ENCODE measurements at regions not wholly inside any gene's neighbourhood (a gene's known extent, or its start where the extent isn't known, plus 50 kb on each side); places are given as distances from the start of the nearest gene placed in this dataset.

DNA sequence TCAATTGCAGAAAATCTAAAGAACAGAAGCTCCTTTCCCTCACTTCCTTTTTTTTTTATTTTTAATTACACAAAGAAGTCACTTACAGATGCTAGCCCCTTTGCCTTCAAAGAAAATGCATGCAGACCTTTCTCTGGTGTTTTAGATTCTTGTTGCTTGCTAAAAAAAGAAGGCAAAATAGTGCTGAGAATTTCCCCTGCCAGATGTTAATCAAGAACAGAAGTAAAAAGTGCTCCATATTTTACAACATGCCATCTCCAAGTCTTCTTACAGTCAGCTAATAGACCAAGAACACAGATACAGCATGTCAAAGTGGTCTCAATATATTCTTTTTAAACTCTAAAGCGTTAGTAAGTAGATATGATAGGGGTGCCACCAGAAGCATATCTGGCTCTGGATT is 142.8 kb upstream of the RGMB start:
- no peak overlapping the region for H3K27ac ChIP-seq (ENCODE audit: insufficient read depth in 1 of 2, low read depth in 1 of 2, low read length in 2 of 2, poor library complexity in 1 of 2, severe bottlenecking in 2 of 2)
- no peaks in the 10 kb centered on the region for H3K4me1 ChIP-seq (ENCODE audit: control extremely low read depth in 1 of 4, control insufficient read depth in 4 of 4, insufficient read depth in 4 of 4, low read length in 3 of 4)
- H3K27me3 ChIP-seq (replicated peaks in 2 of 5; ENCODE audit: control insufficient read depth in 4 of 5, insufficient read depth in 5 of 5, low read length in 4 of 5) = no peaks in the 10 kb centered on the region
- no peaks in the 10 kb centered on the region for H3K36me3 ChIP-seq (ENCODE audit: control insufficient read depth in 4 of 4, insufficient read depth in 4 of 4, low read length in 3 of 4)
- DNase-seq = no peak
- no peaks in the 10 kb centered on the region for H3K9me3 ChIP-seq (ENCODE audit: control extremely low read depth in 1 of 5, control insufficient read depth in 4 of 5, insufficient read depth in 2 of 5, low read depth in 1 of 5, low read length in 4 of 5)
- ChIA-PET POLR2A (no interaction called here), CTCF (no interaction called here)
- no CpG with 5 or more reads among the region's 1 CpG for WGBS (ENCODE audit: insufficient coverage)
- H3K4me3 ChIP-seq (ENCODE audit: control insufficient read depth in 1 of 7, extremely low read depth in 1 of 7, insufficient read depth in 4 of 7, low read depth in 2 of 7, low read length in 6 of 7) = no peak overlapping the region

DNA sequence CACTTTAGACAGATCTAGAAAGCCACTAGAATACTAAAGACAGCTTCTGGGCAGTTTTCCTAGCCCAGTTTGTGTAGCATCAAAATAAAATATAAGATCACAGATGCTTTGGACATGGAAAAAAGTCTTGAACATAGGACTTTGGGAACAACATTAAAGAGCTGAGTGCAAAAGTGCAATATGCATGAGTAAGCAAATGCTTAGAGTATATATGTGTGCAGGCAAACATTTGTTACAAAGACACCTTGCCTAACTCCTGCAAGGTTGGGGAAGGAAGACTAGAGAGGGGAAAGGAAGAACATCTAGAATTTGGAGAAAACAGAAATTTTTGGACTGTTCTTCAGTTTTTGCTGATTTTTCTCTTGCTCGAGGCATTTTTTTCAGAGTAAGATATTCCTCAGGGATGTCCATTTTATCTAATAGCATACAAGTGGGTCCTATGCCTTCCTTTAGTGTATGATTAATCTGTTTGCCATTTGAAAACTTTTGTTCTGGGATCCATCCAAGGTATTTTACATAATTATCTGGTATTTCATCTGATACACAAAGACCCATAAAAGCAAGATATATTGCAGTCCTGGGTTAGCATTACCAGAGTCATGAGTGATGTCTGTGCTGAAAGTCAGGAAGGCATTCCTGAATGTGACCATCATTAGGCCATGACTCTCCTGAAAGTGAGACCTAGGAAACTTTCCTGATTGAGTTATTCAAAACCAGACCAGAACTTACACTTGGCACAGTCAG is 142.0 kb upstream of the RGMB start:
- CTCF ChIA-PET = no interaction called here
- POLR2A ChIA-PET = no interaction called here
- Histone ChIP-seq H3K27me3 (replicated peaks in 2 of 5; ENCODE audit: control insufficient read depth in 4 of 5, insufficient read depth in 5 of 5, low read length in 4 of 5) (no peaks in the 10 kb centered on the region), H3K9me3 (ENCODE audit: control extremely low read depth in 1 of 5, control insufficient read depth in 4 of 5, insufficient read depth in 2 of 5, low read depth in 1 of 5, low read length in 4 of 5) (no peaks in the 10 kb centered on the region), H3K36me3 (ENCODE audit: control insufficient read depth in 4 of 4, insufficient read depth in 4 of 4, low read length in 3 of 4) (no peaks in the 10 kb centered on the region), H3K4me3 (ENCODE audit: control insufficient read depth in 1 of 7, extremely low read depth in 1 of 7, insufficient read depth in 4 of 7, low read depth in 2 of 7, low read length in 6 of 7) (no peak overlapping the region), H3K27ac (ENCODE audit: insufficient read depth in 1 of 2, low read depth in 1 of 2, low read length in 2 of 2, poor library complexity in 1 of 2, severe bottlenecking in 2 of 2) (no peak overlapping the region), H3K4me1 (ENCODE audit: control extremely low read depth in 1 of 4, control insufficient read depth in 4 of 4, insufficient read depth in 4 of 4, low read length in 3 of 4) (no peaks in the 10 kb centered on the region)
- DNase-seq = no peak
- 100% methylated on average over 1 of the region's 1 CpG for WGBS (ENCODE audit: insufficient coverage)

DNA sequence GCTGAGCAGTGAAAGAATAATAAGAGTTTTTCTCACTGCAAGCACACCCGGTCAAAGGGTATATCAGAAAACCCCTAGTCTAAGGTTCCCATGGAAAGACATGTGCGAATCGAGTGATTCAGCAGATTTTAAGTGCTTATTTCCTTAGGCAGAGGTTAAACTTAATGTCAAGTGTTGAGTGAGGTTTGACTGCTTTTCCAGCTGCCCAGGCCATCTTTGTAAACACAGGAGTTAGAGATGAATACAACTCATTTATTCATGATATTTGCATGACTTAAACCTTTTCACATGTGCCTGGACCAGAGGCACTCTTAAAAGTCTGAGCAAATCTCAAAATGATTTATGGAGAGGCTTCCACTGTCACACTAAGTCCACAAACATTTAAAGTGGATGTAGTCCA is 137.8 kb upstream of the RGMB start:
- CTCF ChIA-PET = no interaction called here
- Histone ChIP-seq H3K9me3 (ENCODE audit: control extremely low read depth in 1 of 5, control insufficient read depth in 4 of 5, insufficient read depth in 2 of 5, low read depth in 1 of 5, low read length in 4 of 5) (no peaks in the 10 kb centered on the region), H3K27ac (ENCODE audit: insufficient read depth in 1 of 2, low read depth in 1 of 2, low read length in 2 of 2, poor library complexity in 1 of 2, severe bottlenecking in 2 of 2) (no peak overlapping the region), H3K4me1 (ENCODE audit: control extremely low read depth in 1 of 4, control insufficient read depth in 4 of 4, insufficient read depth in 4 of 4, low read length in 3 of 4) (no peaks in the 10 kb centered on the region), H3K27me3 (replicated peaks in 2 of 5; ENCODE audit: control insufficient read depth in 4 of 5, insufficient read depth in 5 of 5, low read length in 4 of 5) (no peaks in the 10 kb centered on the region), H3K4me3 (ENCODE audit: control insufficient read depth in 1 of 7, extremely low read depth in 1 of 7, insufficient read depth in 4 of 7, low read depth in 2 of 7, low read length in 6 of 7) (no peak overlapping the region), H3K36me3 (ENCODE audit: control insufficient read depth in 4 of 4, insufficient read depth in 4 of 4, low read length in 3 of 4) (no peaks in the 10 kb centered on the region)
- POLR2A ChIA-PET = no interaction called here
- WGBS (ENCODE audit: insufficient coverage) = 17% methylated on average over 3 of the region's 3 CpGs
- DNase-seq = peak in 2 of 3 donors; percentile 0 to 7

DNA sequence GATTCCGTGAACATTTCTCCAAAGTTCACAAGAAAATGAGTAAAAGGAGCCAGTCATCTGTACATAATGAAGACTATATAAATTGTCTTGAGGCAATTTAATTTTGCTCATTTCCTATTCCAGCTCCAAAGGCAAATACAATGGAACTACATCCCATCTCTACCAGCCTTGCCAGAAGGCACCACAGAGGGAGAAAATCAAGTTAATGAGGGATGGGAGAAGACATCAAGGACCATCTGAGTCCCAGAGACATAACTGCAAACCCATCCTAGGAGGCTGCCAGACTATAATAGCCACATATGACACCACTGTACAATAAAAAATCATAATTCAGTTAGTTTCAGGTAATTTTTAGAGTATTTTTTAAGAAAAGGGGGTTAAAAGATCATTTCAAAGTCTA is 136.3 kb upstream of the RGMB start:
- no peak for DNase-seq
- ChIA-PET POLR2A (no interaction called here), CTCF (no interaction called here)
- Histone ChIP-seq H3K4me1 (ENCODE audit: control extremely low read depth in 1 of 4, control insufficient read depth in 4 of 4, insufficient read depth in 4 of 4, low read length in 3 of 4) (no peaks in the 10 kb centered on the region), H3K27me3 (replicated peaks in 2 of 5; ENCODE audit: control insufficient read depth in 4 of 5, insufficient read depth in 5 of 5, low read length in 4 of 5) (no peaks in the 10 kb centered on the region), H3K27ac (ENCODE audit: insufficient read depth in 1 of 2, low read depth in 1 of 2, low read length in 2 of 2, poor library complexity in 1 of 2, severe bottlenecking in 2 of 2) (no peak overlapping the region), H3K9me3 (ENCODE audit: control extremely low read depth in 1 of 5, control insufficient read depth in 4 of 5, insufficient read depth in 2 of 5, low read depth in 1 of 5, low read length in 4 of 5) (no peaks in the 10 kb centered on the region), H3K36me3 (ENCODE audit: control insufficient read depth in 4 of 4, insufficient read depth in 4 of 4, low read length in 3 of 4) (no peaks in the 10 kb centered on the region), H3K4me3 (ENCODE audit: control insufficient read depth in 1 of 7, extremely low read depth in 1 of 7, insufficient read depth in 4 of 7, low read depth in 2 of 7, low read length in 6 of 7) (no peak overlapping the region)
- no CpG with 5 or more reads among the region's 1 CpG for WGBS (ENCODE audit: insufficient coverage)

DNA sequence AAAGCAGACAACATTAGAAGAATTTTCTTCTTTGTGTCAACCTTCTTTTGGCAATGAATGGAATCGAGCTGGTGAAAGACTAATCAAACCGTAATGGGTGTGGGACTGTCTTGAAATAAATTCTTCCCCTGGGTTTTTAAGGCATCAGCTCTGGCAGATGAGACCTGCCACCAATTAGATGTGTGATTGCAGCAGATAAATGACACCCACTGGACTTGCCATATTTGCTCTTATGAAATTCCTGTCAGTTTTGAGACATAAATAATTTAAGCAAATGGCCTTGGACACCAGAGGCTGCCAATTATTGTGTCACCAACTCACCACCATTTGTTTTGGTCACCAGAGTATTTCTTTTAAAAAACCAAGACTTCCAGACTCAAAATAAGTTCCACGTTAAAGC is 135.9 kb upstream of the RGMB start:
- H3K9me3 ChIP-seq (ENCODE audit: control extremely low read depth in 1 of 5, control insufficient read depth in 4 of 5, insufficient read depth in 2 of 5, low read depth in 1 of 5, low read length in 4 of 5) = no peaks in the 10 kb centered on the region
- POLR2A ChIA-PET = no interaction called here
- no peaks in the 10 kb centered on the region for H3K4me1 ChIP-seq (ENCODE audit: control extremely low read depth in 1 of 4, control insufficient read depth in 4 of 4, insufficient read depth in 4 of 4, low read length in 3 of 4)
- no CpG with 5 or more reads among the region's 3 CpGs for WGBS (ENCODE audit: insufficient coverage)
- H3K27ac ChIP-seq (ENCODE audit: insufficient read depth in 1 of 2, low read depth in 1 of 2, low read length in 2 of 2, poor library complexity in 1 of 2, severe bottlenecking in 2 of 2) = no peak overlapping the region
- no peaks in the 10 kb centered on the region for H3K36me3 ChIP-seq (ENCODE audit: control insufficient read depth in 4 of 4, insufficient read depth in 4 of 4, low read length in 3 of 4)
- H3K4me3 ChIP-seq (ENCODE audit: control insufficient read depth in 1 of 7, extremely low read depth in 1 of 7, insufficient read depth in 4 of 7, low read depth in 2 of 7, low read length in 6 of 7) = no peak overlapping the region
- H3K27me3 ChIP-seq (replicated peaks in 2 of 5; ENCODE audit: control insufficient read depth in 4 of 5, insufficient read depth in 5 of 5, low read length in 4 of 5) = no peaks in the 10 kb centered on the region
- CTCF ChIA-PET = no interaction called here
- no peak for DNase-seq

DNA sequence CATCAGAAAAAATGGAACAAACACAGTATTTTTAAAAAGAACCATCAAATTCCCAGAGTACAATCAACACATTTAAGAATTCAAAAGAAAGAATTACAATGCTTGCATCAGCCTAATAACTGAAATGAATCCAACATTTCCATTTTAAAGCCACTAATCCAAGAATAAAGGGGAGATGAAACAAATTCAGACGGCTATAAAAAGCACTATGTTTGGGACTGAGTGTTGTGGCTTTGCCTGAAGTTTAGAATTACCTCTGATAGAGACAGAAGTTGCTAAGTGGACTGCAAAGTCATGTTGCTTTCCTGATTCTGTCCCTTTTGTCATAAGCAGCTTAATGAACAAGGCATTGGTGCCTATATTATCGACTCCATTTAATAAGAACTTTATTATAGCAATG is 135.4 kb upstream of the RGMB start:
- ChIA-PET POLR2A (no interaction called here), CTCF (no interaction called here)
- Histone ChIP-seq H3K4me3 (ENCODE audit: control insufficient read depth in 1 of 7, extremely low read depth in 1 of 7, insufficient read depth in 4 of 7, low read depth in 2 of 7, low read length in 6 of 7) (no peak overlapping the region), H3K4me1 (ENCODE audit: control extremely low read depth in 1 of 4, control insufficient read depth in 4 of 4, insufficient read depth in 4 of 4, low read length in 3 of 4) (no peaks in the 10 kb centered on the region), H3K27me3 (replicated peaks in 2 of 5; ENCODE audit: control insufficient read depth in 4 of 5, insufficient read depth in 5 of 5, low read length in 4 of 5) (no peaks in the 10 kb centered on the region), H3K36me3 (ENCODE audit: control insufficient read depth in 4 of 4, insufficient read depth in 4 of 4, low read length in 3 of 4) (no peaks in the 10 kb centered on the region), H3K27ac (ENCODE audit: insufficient read depth in 1 of 2, low read depth in 1 of 2, low read length in 2 of 2, poor library complexity in 1 of 2, severe bottlenecking in 2 of 2) (no peak overlapping the region), H3K9me3 (ENCODE audit: control extremely low read depth in 1 of 5, control insufficient read depth in 4 of 5, insufficient read depth in 2 of 5, low read depth in 1 of 5, low read length in 4 of 5) (no peaks in the 10 kb centered on the region)
- WGBS (ENCODE audit: insufficient coverage) = no CpG with 5 or more reads among the region's 2 CpGs
- DNase-seq = no peak

DNA sequence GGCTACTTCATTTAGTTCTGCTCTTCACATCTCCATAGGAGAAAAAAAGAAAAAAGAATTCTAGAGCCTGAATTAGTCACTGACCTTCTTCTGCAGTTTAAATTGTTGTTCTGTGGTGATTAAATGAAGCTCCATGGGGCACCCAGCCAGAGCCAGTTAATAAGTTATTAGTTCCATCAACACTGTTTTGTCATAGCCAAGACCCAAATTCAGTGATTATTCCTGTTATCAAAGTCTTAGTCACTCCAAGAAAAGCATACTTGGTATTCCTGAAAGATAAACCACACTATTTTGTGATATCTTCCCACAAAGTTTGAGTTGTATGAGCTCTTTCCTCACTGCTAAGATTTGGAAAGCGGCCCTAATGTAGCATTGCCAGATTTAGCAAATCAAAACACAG is 134.8 kb upstream of the RGMB start:
- WGBS (ENCODE audit: insufficient coverage) = no CpG with 5 or more reads among the region's 1 CpG
- ChIA-PET CTCF (no interaction called here), POLR2A (no interaction called here)
- no peak overlapping the region for H3K4me3 ChIP-seq (ENCODE audit: control insufficient read depth in 1 of 7, extremely low read depth in 1 of 7, insufficient read depth in 4 of 7, low read depth in 2 of 7, low read length in 6 of 7)
- H3K36me3 ChIP-seq (ENCODE audit: control insufficient read depth in 4 of 4, insufficient read depth in 4 of 4, low read length in 3 of 4) = no peaks in the 10 kb centered on the region
- H3K27me3 ChIP-seq (replicated peaks in 2 of 5; ENCODE audit: control insufficient read depth in 4 of 5, insufficient read depth in 5 of 5, low read length in 4 of 5) = no peaks in the 10 kb centered on the region
- no peaks in the 10 kb centered on the region for H3K9me3 ChIP-seq (ENCODE audit: control extremely low read depth in 1 of 5, control insufficient read depth in 4 of 5, insufficient read depth in 2 of 5, low read depth in 1 of 5, low read length in 4 of 5)
- no peak for DNase-seq
- H3K27ac ChIP-seq (ENCODE audit: insufficient read depth in 1 of 2, low read depth in 1 of 2, low read length in 2 of 2, poor library complexity in 1 of 2, severe bottlenecking in 2 of 2) = no peak overlapping the region
- no peaks in the 10 kb centered on the region for H3K4me1 ChIP-seq (ENCODE audit: control extremely low read depth in 1 of 4, control insufficient read depth in 4 of 4, insufficient read depth in 4 of 4, low read length in 3 of 4)

Data from common myeloid progenitor, CD34-positive (primary cell).